ENCODE measurements at regions not wholly inside any gene's neighbourhood (a gene's known extent, or its start where the extent isn't known, plus 50 kb on each side); places are given as distances from the start of the nearest gene placed in this dataset.

DNA sequence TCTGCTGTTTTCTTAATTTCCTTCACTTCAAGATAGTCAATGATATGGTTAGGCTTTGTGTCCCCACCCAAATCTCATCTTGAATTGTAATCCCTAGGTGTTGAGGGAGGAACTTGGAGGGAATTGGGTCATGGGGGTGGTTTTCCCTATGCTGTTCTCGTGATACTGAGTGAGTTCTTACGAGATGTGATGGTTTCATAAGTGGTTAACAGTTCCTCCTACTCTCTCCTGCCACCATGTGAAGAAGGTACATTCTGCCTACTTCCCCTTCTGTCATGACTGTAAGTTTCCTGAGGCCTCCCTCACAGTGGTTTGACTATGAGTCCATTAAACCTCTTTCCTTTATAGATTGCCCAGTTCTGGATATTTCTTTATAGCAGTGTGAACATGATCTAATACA is 74.0 kb upstream of the SAMSN1 start:
- TF ChIP-seq, protein P1, sequence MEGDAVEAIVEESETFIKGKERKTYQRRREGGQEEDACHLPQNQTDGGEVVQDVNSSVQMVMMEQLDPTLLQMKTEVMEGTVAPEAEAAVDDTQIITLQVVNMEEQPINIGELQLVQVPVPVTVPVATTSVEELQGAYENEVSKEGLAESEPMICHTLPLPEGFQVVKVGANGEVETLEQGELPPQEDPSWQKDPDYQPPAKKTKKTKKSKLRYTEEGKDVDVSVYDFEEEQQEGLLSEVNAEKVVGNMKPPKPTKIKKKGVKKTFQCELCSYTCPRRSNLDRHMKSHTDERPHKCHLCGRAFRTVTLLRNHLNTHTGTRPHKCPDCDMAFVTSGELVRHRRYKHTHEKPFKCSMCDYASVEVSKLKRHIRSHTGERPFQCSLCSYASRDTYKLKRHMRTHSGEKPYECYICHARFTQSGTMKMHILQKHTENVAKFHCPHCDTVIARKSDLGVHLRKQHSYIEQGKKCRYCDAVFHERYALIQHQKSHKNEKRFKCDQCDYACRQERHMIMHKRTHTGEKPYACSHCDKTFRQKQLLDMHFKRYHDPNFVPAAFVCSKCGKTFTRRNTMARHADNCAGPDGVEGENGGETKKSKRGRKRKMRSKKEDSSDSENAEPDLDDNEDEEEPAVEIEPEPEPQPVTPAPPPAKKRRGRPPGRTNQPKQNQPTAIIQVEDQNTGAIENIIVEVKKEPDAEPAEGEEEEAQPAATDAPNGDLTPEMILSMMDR (IDR thresholded peaks at IDR 0.05; ENCODE audit: insufficient read depth, low read depth, low read length): no peak
- no peak overlapping the region for H3K4me3 ChIP-seq (ENCODE audit: low read depth, low read length)
- DNase-seq (ENCODE audit: low read depth): no peak

DNA sequence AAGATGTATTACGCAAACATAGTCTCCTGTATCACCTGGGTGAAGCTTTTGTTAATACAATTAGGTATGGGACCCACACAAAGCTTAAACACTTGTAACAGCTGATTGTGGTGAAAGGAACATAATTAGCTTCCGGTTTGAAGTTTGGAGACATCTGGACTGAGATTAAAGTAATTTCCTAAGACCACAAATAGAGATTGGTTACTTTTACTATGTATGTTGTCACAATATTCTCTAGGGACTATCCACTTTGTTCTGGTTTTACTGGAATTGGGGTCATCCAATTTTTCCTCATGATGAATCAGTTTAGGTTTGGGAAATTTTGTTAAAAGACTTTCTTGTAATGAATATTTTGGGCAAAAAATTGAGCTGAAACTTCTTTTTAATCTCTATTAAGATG is 71.8 kb upstream of the SAMSN1 start:
- TF ChIP-seq, protein P1 (IDR thresholded peaks at IDR 0.05; ENCODE audit: insufficient read depth, low read depth, low read length): no peak
- no peak overlapping the region for H3K4me3 ChIP-seq (ENCODE audit: low read depth, low read length)
- DNase-seq (ENCODE audit: low read depth): no peak

DNA sequence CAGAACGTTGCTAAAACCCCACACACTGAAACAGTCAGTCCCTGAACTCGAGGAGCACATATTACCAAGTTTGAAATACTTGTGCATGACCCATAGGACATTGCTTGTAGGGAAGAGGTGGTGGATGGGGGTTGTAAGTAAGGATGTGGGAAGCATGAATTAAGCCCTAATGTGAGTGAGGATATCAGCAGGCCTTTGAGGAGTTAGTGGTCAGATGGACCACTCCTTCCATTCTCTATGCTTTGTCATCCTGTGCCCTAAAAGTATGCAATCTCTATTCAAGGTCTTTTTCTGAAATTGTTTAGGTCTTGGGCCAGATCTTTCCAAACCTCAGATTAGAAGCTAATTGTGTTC is 70.9 kb upstream of the SAMSN1 start:
- no peak overlapping the region for H3K4me3 ChIP-seq (ENCODE audit: low read depth, low read length)
- TF ChIP-seq, protein P1 (IDR thresholded peaks at IDR 0.05; ENCODE audit: insufficient read depth, low read depth, low read length): no peak
- DNase-seq (ENCODE audit: low read depth): no peak

DNA sequence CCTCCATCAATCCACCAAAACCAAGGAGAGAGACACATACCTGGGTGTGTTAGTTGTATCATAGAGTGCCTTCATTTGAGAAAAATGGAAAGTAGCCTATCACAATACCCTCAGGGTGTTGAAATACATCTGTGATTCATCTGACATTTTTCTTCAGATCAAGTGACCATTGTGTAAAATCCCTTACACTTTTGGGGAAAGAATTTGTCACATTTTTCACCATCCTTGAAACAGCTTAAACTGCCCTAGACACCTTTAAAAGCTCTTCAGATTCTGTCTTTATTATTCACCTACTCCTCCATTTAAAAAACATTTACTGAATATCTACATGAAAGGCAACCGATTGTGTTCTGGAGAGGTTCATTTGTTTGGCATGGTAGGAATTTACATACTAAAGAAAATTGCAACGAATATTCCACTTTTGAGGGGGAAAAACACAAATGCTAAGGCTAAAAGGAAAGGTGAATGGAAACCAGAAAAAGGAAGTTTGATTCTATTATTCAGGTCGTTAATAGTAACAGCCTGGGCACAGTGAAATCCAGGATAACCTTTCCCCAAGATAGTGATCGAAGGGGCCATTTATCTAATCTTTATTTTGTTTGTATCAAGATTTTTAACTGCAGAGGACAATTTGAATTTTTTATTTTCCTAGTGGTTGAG is 70.4 kb upstream of the SAMSN1 start:
- no peak overlapping the region for H3K4me3 ChIP-seq (ENCODE audit: low read depth, low read length)
- TF ChIP-seq, protein P1 (IDR thresholded peaks at IDR 0.05; ENCODE audit: insufficient read depth, low read depth, low read length): no peak
- no peak for DNase-seq (ENCODE audit: low read depth)

DNA sequence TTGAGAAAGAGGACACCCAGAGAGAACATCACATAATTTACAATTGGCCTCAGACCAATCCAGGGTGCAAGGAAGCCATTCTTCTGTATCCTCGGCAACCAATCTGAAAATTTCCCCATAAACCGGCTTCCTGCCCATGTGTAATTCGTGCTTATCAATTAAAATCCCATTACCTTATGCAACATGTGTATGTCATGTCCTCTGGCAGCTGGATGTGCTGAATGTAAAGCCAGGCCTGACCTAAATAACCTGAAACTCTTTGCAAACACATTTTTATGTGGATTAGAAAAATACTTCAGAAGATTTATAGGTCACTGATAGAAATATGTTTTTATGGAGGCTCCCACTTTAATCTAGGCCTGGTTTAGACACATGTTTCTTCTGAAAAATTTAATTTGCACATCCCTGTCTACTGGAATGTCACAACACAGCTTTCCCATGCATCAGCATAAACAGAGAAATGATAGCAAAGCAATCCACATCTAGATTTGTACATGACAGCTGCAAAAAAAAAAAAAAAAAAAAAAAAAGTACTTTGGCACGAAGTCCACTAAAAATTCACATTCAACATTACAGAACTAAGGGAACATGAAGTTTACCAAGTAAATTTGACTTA is 69.4 kb upstream of the SAMSN1 start:
- TF ChIP-seq, protein P1 (IDR thresholded peaks at IDR 0.05; ENCODE audit: insufficient read depth, low read depth, low read length): no peak
- H3K4me3 ChIP-seq (ENCODE audit: low read depth, low read length): no peak overlapping the region
- DNase-seq (ENCODE audit: low read depth): no peak

DNA sequence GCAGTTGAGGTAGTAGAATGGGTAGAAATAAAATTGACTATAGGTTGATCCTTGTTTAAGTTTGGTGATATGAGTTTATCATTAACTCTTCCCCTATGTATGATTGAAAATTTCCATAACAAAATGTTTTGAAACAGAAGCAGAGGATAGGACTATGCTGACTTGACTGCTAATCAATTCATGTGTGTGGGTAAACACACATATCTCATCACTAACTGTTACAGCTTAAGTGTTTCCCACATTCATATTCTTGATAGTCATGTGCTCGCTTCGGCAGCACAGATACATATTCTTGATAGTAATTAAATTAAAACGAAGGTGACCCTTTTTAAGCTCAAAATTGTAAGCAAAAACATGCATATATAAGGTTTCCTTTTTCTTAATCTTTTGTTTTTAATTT is 68.2 kb upstream of the SAMSN1 start:
- no peak for DNase-seq (ENCODE audit: low read depth)
- H3K4me3 ChIP-seq (ENCODE audit: low read depth, low read length): no peak overlapping the region
- TF ChIP-seq, protein P1 (IDR thresholded peaks at IDR 0.05; ENCODE audit: insufficient read depth, low read depth, low read length): no peak
